Effector memory CD4-positive, alpha-beta T cell (primary cell): ENCODE measurements at regions not wholly inside any gene's neighbourhood (a gene's known extent, or its start where the extent isn't known, plus 50 kb on each side); places are given as distances from the start of the nearest gene placed in this dataset.

Experiments used
- DNase-seq, 3 donors: peaks; one replicate each; pipeline ENCODE4 v3.0.0-alpha.2; 2020
- H3K27ac ChIP-seq: 2 replicates; pipeline ENCODE4 v1.7.0; 2013; ENCODE audit warnings: mild to moderate bottlenecking, low read length, moderate library complexity; ENCODE audit not compliant: insufficient read depth, poor library complexity, severe bottlenecking
- H3K27me3 ChIP-seq: replicated peaks from 2 replicates; pipeline ENCODE4 v1.7.0; 2013; ENCODE audit warnings: mild to moderate bottlenecking, low read length; ENCODE audit not compliant: insufficient read depth, control insufficient read depth, poor library complexity, severe bottlenecking
- H3K36me3 ChIP-seq: 2 replicates; pipeline ENCODE4 v1.7.0; 2013; ENCODE audit warnings: mild to moderate bottlenecking, low read length, moderate library complexity; ENCODE audit not compliant: control insufficient read depth, insufficient read depth
- H3K4me1 ChIP-seq: 2 replicates; pipeline ENCODE4 v1.7.0; 2013; ENCODE audit warnings: low read length, mild to moderate bottlenecking; ENCODE audit not compliant: control insufficient read depth, insufficient read depth, poor library complexity, severe bottlenecking
- H3K4me3 ChIP-seq: 2 replicates; pipeline ENCODE4 v1.7.0; 2013; ENCODE audit warnings: low read length, low read depth, mild to moderate bottlenecking; ENCODE audit not compliant: insufficient read depth, poor library complexity, severe bottlenecking
- H3K9me3 ChIP-seq: 2 replicates; pipeline ENCODE4 v1.7.0; 2013; ENCODE audit warnings: mild to moderate bottlenecking, low read length, moderate library complexity; ENCODE audit not compliant: control insufficient read depth

DNA sequence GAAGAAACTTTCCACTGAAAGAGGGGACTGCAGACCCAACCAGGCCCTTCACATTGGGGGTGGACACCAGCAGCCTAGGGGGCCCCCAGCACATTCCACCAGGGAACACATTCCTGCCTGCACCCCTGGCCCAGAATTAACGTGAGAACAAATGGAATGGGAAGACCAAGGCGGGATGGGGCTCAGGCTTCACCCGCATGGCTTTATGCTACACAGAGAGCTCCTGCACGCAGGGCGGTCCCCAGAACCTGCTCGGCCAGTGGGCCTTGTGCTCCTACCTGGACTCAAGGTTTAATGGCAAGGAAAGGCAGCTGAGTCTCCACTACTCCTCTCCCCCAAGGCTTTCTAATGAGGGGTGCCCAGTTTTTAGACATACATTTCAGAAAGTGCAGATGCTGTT lies 146.3 kb upstream of the GPR26 start:
- Histone ChIP-seq H3K9me3 (no peaks in the 10 kb centered on the region), H3K27ac (no peak overlapping the region), H3K27me3 (no peaks in the 10 kb centered on the region), H3K4me1 (no peaks in the 10 kb centered on the region), H3K4me3 (no peak overlapping the region), H3K36me3 (no peaks in the 10 kb centered on the region)
- no peak for DNase-seq

- no peaks in the 10 kb centered on the region for H3K4me1 ChIP-seq
- H3K27ac ChIP-seq: no peak overlapping the region
- no peak overlapping the region for H3K4me3 ChIP-seq
- H3K27me3 ChIP-seq: no peaks in the 10 kb centered on the region
- no peaks in the 10 kb centered on the region for H3K36me3 ChIP-seq
- no peaks in the 10 kb centered on the region for H3K9me3 ChIP-seq
- no peak for DNase-seq
Observed at GRCh38 chr10:123521076-123521475, 145.1 kb upstream of the GPR26 start.

- Histone ChIP-seq H3K27ac (no peak overlapping the region), H3K4me1 (no peaks in the 10 kb centered on the region), H3K9me3 (no peaks in the 10 kb centered on the region), H3K27me3 (no peaks in the 10 kb centered on the region), H3K36me3 (no peaks in the 10 kb centered on the region), H3K4me3 (no peak overlapping the region)
- no peak for DNase-seq
Observed at GRCh38 chr10:123521556-123521955, 144.6 kb upstream of the GPR26 start.

DNA sequence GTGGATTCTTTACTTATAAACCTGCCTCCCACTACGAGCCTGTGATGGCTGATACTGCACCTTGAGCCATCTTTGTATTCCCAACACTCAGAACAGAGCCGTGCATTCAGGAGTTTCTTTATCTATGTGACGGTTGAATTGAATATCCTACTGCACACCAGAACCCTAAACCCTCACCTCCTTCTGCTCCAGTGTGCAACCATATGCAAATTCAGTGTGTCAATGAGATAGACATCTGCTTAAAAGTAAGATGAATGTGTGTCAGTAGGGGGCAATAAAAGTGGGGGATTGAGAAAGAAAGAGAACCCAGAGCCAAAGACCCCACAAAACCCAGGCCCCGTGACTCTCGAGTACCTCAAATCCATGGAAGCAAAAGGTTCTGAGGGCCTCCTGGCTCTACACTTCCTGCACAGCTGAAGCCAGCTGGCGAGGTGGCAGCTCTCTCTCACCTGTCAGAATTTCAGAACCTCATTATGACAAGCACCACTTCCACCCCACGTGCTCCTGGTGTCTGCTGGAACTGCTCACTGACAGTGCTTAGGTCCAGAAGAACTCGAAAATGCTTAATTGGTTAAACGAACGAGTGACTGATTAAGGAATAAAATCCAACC lies 143.3 kb upstream of the GPR26 start:
- Histone ChIP-seq H3K27ac (no peak overlapping the region), H3K4me3 (no peak overlapping the region), H3K4me1 (no peaks in the 10 kb centered on the region), H3K27me3 (no peaks in the 10 kb centered on the region), H3K9me3 (no peaks in the 10 kb centered on the region), H3K36me3 (no peaks in the 10 kb centered on the region)
- DNase-seq: no peak

- no peak for DNase-seq
- no peaks in the 10 kb centered on the region for H3K4me1 ChIP-seq
- H3K4me3 ChIP-seq: no peak overlapping the region
- peaks cover 2% of the 10 kb centered on the region for H3K27me3 ChIP-seq
- H3K27ac ChIP-seq: no peak overlapping the region
- no peaks in the 10 kb centered on the region for H3K9me3 ChIP-seq
- no peaks in the 10 kb centered on the region for H3K36me3 ChIP-seq
Observed at GRCh38 chr10:123523833-123524232, 142.3 kb upstream of the GPR26 start.

- H3K27me3 ChIP-seq: peaks cover 9% of the 10 kb centered on the region
- H3K36me3 ChIP-seq: no peaks in the 10 kb centered on the region
- no peak for DNase-seq
- H3K27ac ChIP-seq: no peak overlapping the region
- no peaks in the 10 kb centered on the region for H3K9me3 ChIP-seq
- no peak overlapping the region for H3K4me3 ChIP-seq
- no peaks in the 10 kb centered on the region for H3K4me1 ChIP-seq
Observed at GRCh38 chr10:123526356-123527064, 139.6 kb upstream of the GPR26 start.

- Histone ChIP-seq H3K4me1 (no peaks in the 10 kb centered on the region), H3K4me3 (no peak overlapping the region), H3K36me3 (no peaks in the 10 kb centered on the region), H3K27me3 (peaks cover 9% of the 10 kb centered on the region), H3K9me3 (no peaks in the 10 kb centered on the region), H3K27ac (no peak overlapping the region)
- DNase-seq: no peak
Observed at GRCh38 chr10:123527151-123527550, 139.0 kb upstream of the GPR26 start.

GRCh38 chr10:123529146-123529760 lies 136.9 kb upstream of the GPR26 start:
- peaks cover 9% of the 10 kb centered on the region for H3K27me3 ChIP-seq
- no peak for DNase-seq
- H3K36me3 ChIP-seq: no peaks in the 10 kb centered on the region
- H3K4me3 ChIP-seq: no peak overlapping the region
- no peaks in the 10 kb centered on the region for H3K9me3 ChIP-seq
- H3K4me1 ChIP-seq: no peaks in the 10 kb centered on the region
- no peak overlapping the region for H3K27ac ChIP-seq

DNA sequence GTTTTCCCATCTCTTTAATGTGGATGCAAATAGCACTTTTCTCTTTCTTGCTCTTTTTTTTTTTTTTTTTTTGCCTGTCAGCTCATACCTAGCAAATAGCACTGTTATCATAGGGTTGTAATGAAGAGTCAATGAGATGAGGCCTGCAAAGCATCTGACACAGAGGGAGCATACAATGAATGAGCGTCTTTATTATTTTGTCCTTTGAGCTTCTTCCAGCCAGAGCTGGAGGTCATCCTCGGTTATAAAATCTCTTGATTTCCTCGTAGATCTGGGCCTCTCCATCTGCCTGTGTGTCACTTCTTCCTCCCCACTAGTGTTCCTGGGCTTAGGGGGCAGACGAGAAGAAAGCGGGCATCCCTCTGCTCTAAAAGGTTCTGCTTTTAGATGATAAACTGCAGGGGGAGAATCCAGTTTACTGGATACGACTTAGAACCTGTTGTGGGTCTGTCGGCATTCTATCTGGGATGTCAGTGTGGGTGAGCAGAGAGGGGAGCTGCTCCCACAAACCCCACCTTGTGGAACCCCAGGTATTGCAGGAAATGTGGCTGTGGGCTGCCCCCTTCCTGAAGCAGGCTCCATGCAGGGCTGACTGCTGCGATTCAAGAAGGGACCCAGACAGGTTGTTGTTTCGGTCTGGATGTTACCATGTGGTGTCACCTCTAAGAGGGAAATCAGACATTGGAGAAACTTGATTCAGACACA lies 135.8 kb upstream of the GPR26 start:
- H3K9me3 ChIP-seq: no peaks in the 10 kb centered on the region
- no peaks in the 10 kb centered on the region for H3K4me1 ChIP-seq
- H3K36me3 ChIP-seq: no peaks in the 10 kb centered on the region
- no peak overlapping the region for H3K27ac ChIP-seq
- H3K4me3 ChIP-seq: no peak overlapping the region
- peaks cover 9% of the 10 kb centered on the region for H3K27me3 ChIP-seq
- no peak for DNase-seq

GRCh38 chr10:123535386-123535785 lies 130.8 kb upstream of the GPR26 start:
- no peaks in the 10 kb centered on the region for H3K36me3 ChIP-seq
- no peaks in the 10 kb centered on the region for H3K9me3 ChIP-seq
- no peaks in the 10 kb centered on the region for H3K27me3 ChIP-seq
- H3K4me3 ChIP-seq: no peak overlapping the region
- H3K4me1 ChIP-seq: no peaks in the 10 kb centered on the region
- H3K27ac ChIP-seq: no peak overlapping the region
- DNase-seq: no peak
